ENCODE measurements at regions not wholly inside any gene's neighbourhood (a gene's known extent, or its start where the extent isn't known, plus 50 kb on each side); places are given as distances from the start of the nearest gene placed in this dataset.
A peak's percentile ranks its signal among the peaks of the same experiment; 100 is the strongest.

DNA sequence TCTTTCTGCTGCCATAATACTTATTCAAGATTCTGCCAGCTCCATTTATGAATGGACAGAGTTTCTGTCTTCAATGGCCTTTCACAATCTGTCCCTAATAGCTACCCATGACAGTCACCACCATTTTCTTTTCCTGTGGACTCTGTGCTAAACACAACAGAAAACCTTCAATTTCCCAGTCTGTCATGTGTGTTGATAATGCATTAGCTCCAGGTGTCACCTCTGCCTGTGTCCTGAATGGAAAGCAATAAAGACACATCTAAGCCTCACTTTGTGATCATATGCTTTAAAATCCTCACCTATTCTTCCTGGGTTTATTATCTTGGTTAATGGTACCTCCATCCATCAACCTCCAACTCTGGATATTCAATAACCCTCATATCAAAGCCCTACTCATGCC lies 772.2 kb downstream of the DCDC2C start:
- TF ChIP-seq, protein P1, sequence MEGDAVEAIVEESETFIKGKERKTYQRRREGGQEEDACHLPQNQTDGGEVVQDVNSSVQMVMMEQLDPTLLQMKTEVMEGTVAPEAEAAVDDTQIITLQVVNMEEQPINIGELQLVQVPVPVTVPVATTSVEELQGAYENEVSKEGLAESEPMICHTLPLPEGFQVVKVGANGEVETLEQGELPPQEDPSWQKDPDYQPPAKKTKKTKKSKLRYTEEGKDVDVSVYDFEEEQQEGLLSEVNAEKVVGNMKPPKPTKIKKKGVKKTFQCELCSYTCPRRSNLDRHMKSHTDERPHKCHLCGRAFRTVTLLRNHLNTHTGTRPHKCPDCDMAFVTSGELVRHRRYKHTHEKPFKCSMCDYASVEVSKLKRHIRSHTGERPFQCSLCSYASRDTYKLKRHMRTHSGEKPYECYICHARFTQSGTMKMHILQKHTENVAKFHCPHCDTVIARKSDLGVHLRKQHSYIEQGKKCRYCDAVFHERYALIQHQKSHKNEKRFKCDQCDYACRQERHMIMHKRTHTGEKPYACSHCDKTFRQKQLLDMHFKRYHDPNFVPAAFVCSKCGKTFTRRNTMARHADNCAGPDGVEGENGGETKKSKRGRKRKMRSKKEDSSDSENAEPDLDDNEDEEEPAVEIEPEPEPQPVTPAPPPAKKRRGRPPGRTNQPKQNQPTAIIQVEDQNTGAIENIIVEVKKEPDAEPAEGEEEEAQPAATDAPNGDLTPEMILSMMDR (IDR thresholded peaks at IDR 0.05; ENCODE audit: insufficient read depth, low read length, severe bottlenecking): no peak
- no peak for FAIRE-seq
- Histone ChIP-seq H3K36me3 (ENCODE audit: control insufficient read depth, insufficient read depth, low read length) (no peaks in the 10 kb centered on the region), H3K4me3 (ENCODE audit: low read depth, low read length) (no peak overlapping the region), H3K27me3 (ENCODE audit: control insufficient read depth, insufficient read depth, low read length) (no peaks in the 10 kb centered on the region)
- DNase-seq (ENCODE audit: low read depth): no peak

DNA sequence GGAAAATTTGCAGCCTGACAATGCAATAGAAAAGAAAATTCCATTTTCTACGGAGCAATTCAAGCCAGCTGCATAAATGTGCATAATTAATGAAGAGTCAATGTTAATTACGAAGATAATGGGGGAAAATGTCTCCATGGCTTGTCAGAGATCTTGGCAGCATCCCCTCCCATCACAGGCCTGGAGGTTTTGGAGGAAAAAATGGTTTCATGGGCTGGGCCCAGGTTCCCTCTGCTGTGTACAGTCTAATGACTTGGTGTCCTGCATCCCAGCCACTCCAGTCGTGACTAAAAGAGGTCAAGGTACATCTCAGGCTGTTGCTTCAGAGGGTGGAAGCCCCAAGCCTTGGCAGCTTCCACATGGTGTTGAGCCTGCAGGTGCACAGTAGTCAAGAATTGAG lies 779.7 kb downstream of the DCDC2C start:
- DNase-seq (ENCODE audit: low read depth) (no peak), FAIRE-seq (no peak)
- Histone ChIP-seq H3K4me3 (ENCODE audit: low read depth, low read length) (no peak overlapping the region), H3K27me3 (ENCODE audit: control insufficient read depth, insufficient read depth, low read length) (no peaks in the 10 kb centered on the region), H3K36me3 (ENCODE audit: control insufficient read depth, insufficient read depth, low read length) (no peaks in the 10 kb centered on the region)
- TF ChIP-seq, protein P1 (IDR thresholded peaks at IDR 0.05; ENCODE audit: insufficient read depth, low read length, severe bottlenecking): no peak

DNA sequence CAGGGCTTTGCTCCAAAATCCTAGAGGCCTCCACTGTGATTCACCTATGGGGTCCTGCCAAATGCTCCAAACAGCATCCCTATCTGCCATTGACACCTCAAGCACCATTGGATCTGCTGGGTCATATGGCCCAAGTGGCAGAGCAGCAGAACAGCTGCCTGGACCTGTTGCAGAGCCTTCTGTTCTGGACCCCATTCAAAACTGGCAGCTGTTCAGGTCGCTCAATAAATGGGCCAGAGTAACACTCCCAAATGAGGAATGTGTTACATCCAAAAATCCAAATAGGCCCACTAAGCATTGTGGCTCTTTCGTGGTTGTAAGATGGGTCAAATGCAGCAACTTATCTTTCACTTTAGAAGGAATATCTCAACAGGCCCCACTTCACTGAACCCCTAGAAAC lies 783.6 kb downstream of the DCDC2C start:
- Histone ChIP-seq H3K36me3 (ENCODE audit: control insufficient read depth, insufficient read depth, low read length) (no peaks in the 10 kb centered on the region), H3K27me3 (ENCODE audit: control insufficient read depth, insufficient read depth, low read length) (no peaks in the 10 kb centered on the region), H3K4me3 (ENCODE audit: low read depth, low read length) (no peak overlapping the region)
- FAIRE-seq (no peak), DNase-seq (ENCODE audit: low read depth) (no peak)
- TF ChIP-seq, protein P1 (IDR thresholded peaks at IDR 0.05; ENCODE audit: insufficient read depth, low read length, severe bottlenecking): no peak

DNA sequence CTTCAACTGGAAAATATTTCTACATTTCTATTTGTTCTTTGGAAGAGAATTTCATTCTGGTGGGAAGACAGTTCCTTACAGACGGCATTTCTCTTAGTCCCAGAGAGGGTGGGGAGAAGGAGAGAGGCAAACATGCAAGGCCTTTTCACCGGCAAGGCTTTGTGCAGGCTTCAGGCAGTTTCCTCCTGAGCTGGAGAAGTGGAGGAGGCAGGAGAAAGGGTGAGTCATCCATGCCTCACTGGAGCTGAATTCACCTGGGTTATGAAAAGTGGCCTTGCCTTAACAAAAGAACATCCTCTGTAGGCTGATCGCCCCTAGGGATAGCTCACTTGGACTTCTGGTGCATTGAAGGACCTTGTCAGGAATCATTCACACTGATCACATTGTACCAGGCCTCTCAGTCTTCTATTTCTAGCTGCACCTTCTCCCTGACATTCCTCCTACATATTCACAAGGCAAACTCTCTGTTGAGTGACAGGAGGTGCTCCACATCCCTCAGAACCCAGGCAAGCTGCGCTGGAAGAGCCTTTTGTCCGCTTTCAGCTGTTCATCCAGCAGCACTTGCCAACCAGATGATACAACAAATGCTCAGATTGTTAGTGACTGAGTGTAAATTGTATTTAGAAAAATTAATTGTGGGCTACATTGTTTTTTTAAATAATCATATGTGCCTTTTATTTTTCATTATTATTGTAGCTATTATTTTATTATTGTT lies 796.1 kb downstream of the DCDC2C start:
- Histone ChIP-seq H3K4me3 (ENCODE audit: low read depth, low read length) (no peak overlapping the region), H3K27me3 (ENCODE audit: control insufficient read depth, insufficient read depth, low read length) (no peaks in the 10 kb centered on the region), H3K36me3 (ENCODE audit: control insufficient read depth, insufficient read depth, low read length) (no peaks in the 10 kb centered on the region)
- TF ChIP-seq, protein P1 (IDR thresholded peaks at IDR 0.05; ENCODE audit: insufficient read depth, low read length, severe bottlenecking): no peak
- DNase-seq (ENCODE audit: low read depth) (peak; percentile 1), FAIRE-seq (no peak)

DNA sequence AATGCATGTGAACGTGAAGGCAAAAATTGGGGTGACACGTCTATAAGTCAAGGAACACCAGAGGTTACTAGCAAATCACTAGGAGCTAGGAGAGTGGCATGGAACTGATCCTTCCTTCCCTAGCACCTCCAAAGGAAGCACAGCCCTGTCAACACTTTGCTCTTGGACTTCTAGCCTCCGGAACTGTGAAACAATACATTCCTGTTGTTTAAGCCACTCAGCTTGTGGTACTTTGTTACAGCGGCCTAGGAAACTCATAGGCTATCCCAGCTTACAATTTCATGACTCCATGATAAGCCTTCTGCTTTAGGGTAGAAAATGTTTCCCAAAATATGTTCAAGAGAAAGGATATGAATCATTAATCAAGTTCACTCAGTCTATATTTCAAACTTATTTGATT lies 798.1 kb downstream of the DCDC2C start:
- Histone ChIP-seq H3K4me3 (ENCODE audit: low read depth, low read length) (no peak overlapping the region), H3K27me3 (ENCODE audit: control insufficient read depth, insufficient read depth, low read length) (no peaks in the 10 kb centered on the region), H3K36me3 (ENCODE audit: control insufficient read depth, insufficient read depth, low read length) (no peaks in the 10 kb centered on the region)
- no peak for FAIRE-seq
- TF ChIP-seq, protein P1 (IDR thresholded peaks at IDR 0.05; ENCODE audit: insufficient read depth, low read length, severe bottlenecking): no peak
- DNase-seq (ENCODE audit: low read depth): no peak
